Activated CD8-positive, alpha-beta memory T cell treated with anti-CD3 and anti-CD28 coated beads for 1 hour (primary cell): ENCODE measurements at regions not wholly inside any gene's neighbourhood (a gene's known extent, or its start where the extent isn't known, plus 50 kb on each side); places are given as distances from the start of the nearest gene placed in this dataset.
"Not testable (repeated sequence)": the region's sequence is repeated elsewhere in the genome, so short reads cannot be mapped to it uniquely, and the experiment has no call there.

Experiments used
- DNase-seq, 2 donors: peaks; one replicate each; pipeline ENCODE4 v3.0.0-alpha.2; 2020; ENCODE audit warnings: low read depth in 1 of 2; ENCODE audit errors: extremely low read depth in 1 of 2

DNA sequence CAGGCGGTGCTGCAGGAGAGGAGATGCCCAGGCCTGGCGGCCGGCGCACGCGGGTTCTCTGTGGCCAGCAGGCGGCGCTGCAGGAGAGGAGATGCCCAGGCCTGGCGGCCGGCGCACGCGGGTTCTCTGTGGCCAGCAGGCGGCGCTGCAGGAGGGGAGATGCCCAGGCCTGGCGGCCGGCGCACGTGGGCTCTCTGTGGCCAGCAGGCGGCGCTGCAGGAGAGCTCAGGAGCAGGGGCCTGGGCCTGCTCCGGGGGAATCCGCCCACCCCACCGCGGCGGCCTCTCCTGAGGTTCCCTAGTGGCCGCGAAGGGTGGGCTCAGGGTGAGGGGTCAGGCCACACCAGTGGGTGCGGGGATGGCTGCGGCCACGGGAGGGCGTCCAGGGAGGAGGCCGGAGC is 75.9 kb downstream of the OR4F16 start:
- not testable (repeated sequence) for DNase-seq

DNA sequence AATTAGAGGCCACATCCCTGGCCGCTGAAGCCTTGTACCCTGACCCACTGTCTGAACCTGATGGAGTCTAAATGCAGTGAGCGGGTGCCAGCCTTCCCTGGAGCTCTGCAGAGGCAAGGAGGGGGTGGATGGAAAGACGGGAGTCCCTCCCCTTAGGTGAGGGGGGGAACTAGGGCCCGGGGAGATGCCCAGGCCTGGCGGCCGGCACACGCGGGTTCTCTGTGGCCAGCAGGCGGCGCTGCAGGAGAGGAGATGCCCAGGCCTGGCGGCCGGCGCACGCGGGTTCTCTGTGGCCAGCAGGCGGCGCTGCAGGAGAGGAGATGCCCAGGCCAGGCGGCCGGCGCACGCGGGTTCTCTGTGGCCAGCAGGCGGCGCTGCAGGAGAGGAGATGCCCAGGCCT is 77.3 kb downstream of the OR4F16 start:
- DNase-seq = not testable (repeated sequence)

GRCh38 chr1:605279-605678 is 81.2 kb downstream of the OR4F16 start:
- DNase-seq = peak in 1 of 2 donors; percentile 8

GRCh38 chr1:588211-588610 is 98.2 kb downstream of the OR4F16 start:
- DNase-seq = not testable (repeated sequence)

DNA sequence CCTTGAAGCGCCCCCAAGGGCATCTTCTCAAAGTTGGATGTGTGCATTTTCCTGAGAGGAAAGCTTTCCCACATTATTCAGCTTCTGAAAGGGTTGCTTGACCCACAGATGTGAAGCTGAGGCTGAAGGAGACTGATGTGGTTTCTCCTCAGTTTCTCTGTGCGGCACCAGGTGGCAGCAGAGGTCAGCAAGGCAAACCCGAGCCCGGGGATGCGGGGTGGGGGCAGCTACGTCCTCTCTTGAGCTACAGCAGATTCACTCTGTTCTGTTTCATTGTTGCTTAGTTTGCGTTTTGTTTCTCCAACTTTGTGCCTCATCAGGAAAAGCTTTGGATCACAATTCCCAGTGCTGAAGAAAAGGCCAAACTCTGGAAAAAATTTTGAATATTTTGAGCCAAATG is 100.5 kb downstream of the OR4F16 start:
- DNase-seq = peak; percentile 4 to 42
